Suprapubic skin (tissue), 4 donors: ENCODE measurements at regions not wholly inside any gene's neighbourhood (a gene's known extent, or its start where the extent isn't known, plus 50 kb on each side); places are given as distances from the start of the nearest gene placed in this dataset.

Experiments
- DNase-seq, 2 donors: peaks; one replicate each; pipeline ENCODE4 v3.0.0-alpha.2; 2019; ENCODE audit warnings: low spot score in 2 of 2
- H3K27ac ChIP-seq: fragments of 200-600 bp; sonication (generic); one replicate; pipeline ENCODE4 v1.5.1; 2019
- H3K27me3 ChIP-seq: fragments of 200-600 bp; sonication (generic); one replicate; pipeline ENCODE4 v1.5.1; 2019
- H3K36me3 ChIP-seq: fragments of 200-600 bp; sonication (generic); one replicate; pipeline ENCODE4 v1.5.1; 2019
- H3K4me1 ChIP-seq: fragments of 200-600 bp; sonication (generic); one replicate; pipeline ENCODE4 v1.5.1; 2019
- H3K4me3 ChIP-seq: fragments of 200-600 bp; sonication (generic); one replicate; pipeline ENCODE4 v1.5.1; 2019; ENCODE audit warnings: mild to moderate bottlenecking
- H3K9me3 ChIP-seq: fragments of 200-600 bp; sonication (generic); one replicate; pipeline ENCODE4 v1.5.1; 2019
- EP300 ChIP-seq: sonication (generic); formaldehyde crosslinking; IDR thresholded peaks from one replicate; pipeline ENCODE4 v1.6.1; 2017; ENCODE audit warnings: antibody characterized with exemption
- POLR2A ChIP-seq, 2 donors: fragments of 450-650 bp; IDR thresholded peaks; one replicate each; pipeline ENCODE4 v1.6.1; 2017; ENCODE audit warnings: antibody characterized with exemption in 2 of 2, mild to moderate bottlenecking in 2 of 2, moderate library complexity in 2 of 2
- POLR2AphosphoS5 ChIP-seq, 3 donors: sonication (generic); formaldehyde crosslinking; IDR thresholded peaks; one replicate each; pipeline ENCODE4 v1.6.1; 2017; ENCODE audit warnings: antibody characterized with exemption in 3 of 3
- WGBS: methylation state at CpG from one replicate; pipeline ENCODE4 v1.1.5; 2018; 5-methylcytosine and 5-hydroxymethylcytosine counted together
- TF ChIP-seq, protein P1 (sequence below), 2 donors: fragments of 200-600 bp in 1 of 2; fragments of 450-650 bp in 1 of 2; sonication (generic) in 1 of 2; IDR thresholded peaks; one replicate each; pipeline ENCODE4 v1.5.1; 2016 to 2019; ENCODE audit warnings: antibody characterized with exemption in 2 of 2, mild to moderate bottlenecking in 1 of 2, moderate library complexity in 1 of 2

DNA sequence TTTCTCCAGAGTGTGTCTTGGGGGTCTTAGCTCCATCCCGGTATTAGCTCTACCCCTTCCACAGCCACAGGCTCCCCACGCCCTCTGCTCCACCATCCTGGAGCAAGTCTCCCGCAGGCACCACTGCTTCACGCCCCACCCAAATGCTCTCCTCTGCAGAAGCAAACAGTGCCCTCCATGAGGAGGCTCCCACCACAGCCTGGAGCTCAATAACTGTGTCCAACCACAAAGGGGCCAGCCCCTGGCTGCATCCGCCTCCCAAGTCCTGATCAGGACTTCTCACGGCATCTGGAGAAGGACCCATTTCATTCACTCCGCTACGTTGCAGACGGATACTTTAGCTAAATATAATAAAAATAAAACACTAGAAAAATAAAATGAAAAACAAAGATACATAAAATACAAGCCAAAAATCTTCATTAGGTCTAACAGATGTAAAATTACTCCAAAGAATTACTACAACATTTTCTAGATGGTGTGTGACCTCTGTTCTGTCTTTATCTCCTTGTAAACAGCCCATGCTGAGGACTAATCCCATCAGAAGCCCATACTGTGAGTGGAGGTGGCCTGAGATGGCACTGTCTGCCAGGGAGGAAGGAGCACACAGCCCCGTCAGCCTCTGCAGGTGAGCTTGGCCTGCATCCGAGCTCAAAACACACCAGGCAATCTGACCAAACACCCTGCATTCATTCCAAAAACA is 210.8 kb upstream of the RAB6C start:
- 89% methylated on average over 11 of the region's 11 CpGs for WGBS
- no peaks in the 10 kb centered on the region for H3K9me3 ChIP-seq

DNA sequence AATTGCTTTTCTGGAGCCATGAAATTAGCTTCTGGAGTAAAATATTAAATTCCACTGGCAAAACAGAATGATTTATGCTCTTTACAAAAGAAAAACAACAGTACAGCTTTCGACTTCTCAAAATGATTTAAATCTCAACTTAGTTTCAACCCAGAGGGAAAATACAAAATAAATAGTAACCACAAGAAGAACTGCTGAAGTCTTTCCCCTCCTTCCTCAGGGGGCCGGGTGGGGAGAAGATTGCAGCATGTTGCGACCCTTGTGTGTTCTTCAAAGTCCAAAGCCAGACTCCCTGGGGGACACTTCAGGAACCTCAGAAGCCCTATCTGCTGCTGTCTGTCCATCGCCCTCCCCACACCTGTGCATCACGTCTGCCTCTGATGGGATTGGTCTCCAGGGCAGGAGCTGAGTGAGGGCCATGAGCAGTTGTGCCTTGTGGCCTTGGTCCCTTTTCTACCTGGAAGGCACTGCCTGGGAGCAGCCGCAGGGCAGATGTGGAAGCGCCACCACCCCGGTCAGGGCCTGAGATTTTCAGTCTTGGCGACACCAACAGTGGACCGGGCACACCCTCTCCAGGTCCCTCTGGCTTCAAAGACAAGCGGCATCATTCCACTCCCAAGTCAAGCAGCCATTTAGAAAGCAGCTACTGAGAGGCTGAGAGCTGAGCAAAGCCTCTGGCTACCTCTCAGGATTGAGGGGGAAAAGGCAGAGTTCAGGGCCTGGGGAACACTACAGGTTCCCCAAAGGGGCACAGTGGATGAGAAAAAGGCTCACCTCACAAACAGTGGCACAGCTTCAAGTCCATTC is 210.1 kb upstream of the RAB6C start:
- WGBS, result 89% methylated on average over 9 of the region's 11 CpGs
- Histone ChIP-seq H3K9me3 (no peaks in the 10 kb centered on the region), H3K36me3 (no peaks in the 10 kb centered on the region), H3K4me1 (no peaks in the 10 kb centered on the region), H3K4me3 (no peak overlapping the region), H3K27me3 (peaks cover 12% of the 10 kb centered on the region), H3K27ac (no peak overlapping the region)
- peak in 1 of 2 donors; percentile 65 for DNase-seq
- TF ChIP-seq, protein P1, sequence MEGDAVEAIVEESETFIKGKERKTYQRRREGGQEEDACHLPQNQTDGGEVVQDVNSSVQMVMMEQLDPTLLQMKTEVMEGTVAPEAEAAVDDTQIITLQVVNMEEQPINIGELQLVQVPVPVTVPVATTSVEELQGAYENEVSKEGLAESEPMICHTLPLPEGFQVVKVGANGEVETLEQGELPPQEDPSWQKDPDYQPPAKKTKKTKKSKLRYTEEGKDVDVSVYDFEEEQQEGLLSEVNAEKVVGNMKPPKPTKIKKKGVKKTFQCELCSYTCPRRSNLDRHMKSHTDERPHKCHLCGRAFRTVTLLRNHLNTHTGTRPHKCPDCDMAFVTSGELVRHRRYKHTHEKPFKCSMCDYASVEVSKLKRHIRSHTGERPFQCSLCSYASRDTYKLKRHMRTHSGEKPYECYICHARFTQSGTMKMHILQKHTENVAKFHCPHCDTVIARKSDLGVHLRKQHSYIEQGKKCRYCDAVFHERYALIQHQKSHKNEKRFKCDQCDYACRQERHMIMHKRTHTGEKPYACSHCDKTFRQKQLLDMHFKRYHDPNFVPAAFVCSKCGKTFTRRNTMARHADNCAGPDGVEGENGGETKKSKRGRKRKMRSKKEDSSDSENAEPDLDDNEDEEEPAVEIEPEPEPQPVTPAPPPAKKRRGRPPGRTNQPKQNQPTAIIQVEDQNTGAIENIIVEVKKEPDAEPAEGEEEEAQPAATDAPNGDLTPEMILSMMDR (IDR thresholded peaks at IDR 0.05), result no peak
- TF ChIP-seq EP300 (no peak), POLR2A (IDR thresholded peaks at IDR 0.05) (no peak), POLR2AphosphoS5 (IDR thresholded peaks at IDR 0.05) (no peak)

More for the DNA sequence above, 210.8 kb upstream of the RAB6C start:
- TF ChIP-seq, protein P1 (IDR thresholded peaks at IDR 0.05), result no peak
- TF ChIP-seq POLR2AphosphoS5 (IDR thresholded peaks at IDR 0.05) (no peak), POLR2A (IDR thresholded peaks at IDR 0.05) (no peak), EP300 (no peak)
- Histone ChIP-seq H3K27ac (no peak overlapping the region), H3K4me3 (no peak overlapping the region), H3K4me1 (no peaks in the 10 kb centered on the region), H3K27me3 (peaks cover 12% of the 10 kb centered on the region), H3K36me3 (no peaks in the 10 kb centered on the region)
- DNase-seq, result peak in 1 of 2 donors; percentile 54

DNA sequence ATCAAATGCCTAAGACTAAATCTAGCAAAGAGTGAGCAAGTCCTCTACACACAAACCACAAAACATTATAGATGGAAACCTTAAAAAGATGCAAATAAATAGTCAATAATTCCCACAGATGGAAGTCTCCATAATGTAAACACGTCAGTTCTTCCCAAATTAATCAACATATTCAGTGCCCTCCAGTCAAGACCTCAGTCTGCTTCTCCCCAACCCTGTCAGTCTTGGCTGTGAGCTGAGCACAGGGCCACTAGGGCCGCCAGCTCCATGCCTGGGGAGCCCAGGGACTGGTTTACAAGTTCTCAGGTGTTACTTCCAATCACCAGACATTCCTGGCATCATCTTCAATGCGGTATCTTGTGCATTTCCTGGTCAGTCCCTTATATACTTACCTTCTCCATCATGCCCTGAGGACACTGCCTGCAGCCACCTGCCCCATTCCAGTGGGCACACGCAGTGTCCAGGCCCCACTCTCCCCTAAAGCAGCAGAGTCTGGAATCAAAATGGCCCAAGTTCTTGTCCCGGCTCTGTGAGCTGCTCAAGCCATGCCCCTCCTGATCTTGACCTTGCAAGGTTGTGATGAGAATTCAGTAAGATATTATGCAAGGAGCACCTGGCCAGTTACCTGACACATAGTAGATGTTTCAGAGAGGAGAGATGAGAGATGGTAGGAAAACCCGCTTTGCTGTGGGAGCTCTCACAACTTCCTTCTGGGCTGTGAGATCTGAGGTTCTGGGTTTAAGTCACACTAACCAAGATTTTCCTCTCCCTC is 207.9 kb upstream of the RAB6C start:
- H3K9me3 ChIP-seq, result no peaks in the 10 kb centered on the region
- TF ChIP-seq, protein P1 (IDR thresholded peaks at IDR 0.05), result no peak
- TF ChIP-seq POLR2AphosphoS5 (IDR thresholded peaks at IDR 0.05), result no peak
- no peak for TF ChIP-seq EP300
- TF ChIP-seq POLR2A (IDR thresholded peaks at IDR 0.05), result no peak
- H3K27me3 ChIP-seq, result no peaks in the 10 kb centered on the region
- no peaks in the 10 kb centered on the region for H3K4me1 ChIP-seq
- no peaks in the 10 kb centered on the region for H3K36me3 ChIP-seq
- no peak for DNase-seq
- WGBS, result 92% methylated on average over 6 of the region's 6 CpGs
- H3K4me3 ChIP-seq, result no peak overlapping the region
- H3K27ac ChIP-seq, result no peak overlapping the region

DNA sequence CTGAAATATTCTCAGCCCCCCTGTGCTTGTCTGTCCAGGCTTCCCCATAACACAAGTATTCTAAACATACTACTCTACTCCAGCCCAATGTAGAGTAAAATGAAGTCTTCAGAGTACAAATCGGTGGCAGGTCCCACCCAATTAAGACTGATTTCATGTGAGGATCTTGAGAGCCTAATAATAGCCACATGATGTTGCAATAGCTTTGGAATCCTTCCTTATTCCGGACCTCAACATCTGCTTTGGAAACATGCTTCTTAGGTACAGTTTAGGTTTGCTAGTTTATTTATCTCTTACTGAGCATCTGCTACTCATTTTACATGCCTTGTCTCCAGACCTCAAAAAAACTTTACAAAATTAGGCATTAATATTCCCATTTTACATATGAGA is 207.3 kb upstream of the RAB6C start:
- no peak overlapping the region for H3K27ac ChIP-seq

More for the DNA sequence above, 207.3 kb upstream of the RAB6C start:
- Histone ChIP-seq H3K36me3 (no peaks in the 10 kb centered on the region), H3K9me3 (no peaks in the 10 kb centered on the region), H3K4me3 (no peak overlapping the region), H3K27me3 (no peaks in the 10 kb centered on the region), H3K4me1 (no peaks in the 10 kb centered on the region)
- no peak for DNase-seq
- 33% methylated on average over 2 of the region's 2 CpGs for WGBS
- TF ChIP-seq, protein P1 (IDR thresholded peaks at IDR 0.05), result no peak
- TF ChIP-seq EP300, result no peak
- no peak for TF ChIP-seq POLR2AphosphoS5 (IDR thresholded peaks at IDR 0.05)
- no peak for TF ChIP-seq POLR2A (IDR thresholded peaks at IDR 0.05)
